ENCODE measurements at regions not wholly inside any gene's neighbourhood (a gene's known extent, or its start where the extent isn't known, plus 50 kb on each side); places are given as distances from the start of the nearest gene placed in this dataset.
"Not testable (repeated sequence)": the region's sequence is repeated elsewhere in the genome, so short reads cannot be mapped to it uniquely, and the experiment has no call there.

GRCh38 chr2:59168766-59169165, 927.6 kb upstream of the FANCL start:
- no peaks in the 10 kb centered on the region for H3K9me3 ChIP-seq (ENCODE audit: low read depth)
- peaks cover 7% of the 10 kb centered on the region; the same call in 1 of the 2 replicates for H3K27me3 ChIP-seq (replicated peaks; ENCODE audit: insufficient read depth)
- no peak overlapping the region for H3K9ac ChIP-seq
- in situ Hi-C loops (cut with MboI) = no loop called here
- no peaks in the 10 kb centered on the region for H3K79me2 ChIP-seq (ENCODE audit: insufficient read depth)
- no peak overlapping the region for H3K4me2 ChIP-seq (ENCODE audit: unreplicated experiment)
- no peak overlapping the region for H2AFZ ChIP-seq
- no peak overlapping the region for H3K4me3 ChIP-seq
- H3F3A ChIP-seq (ENCODE audit: insufficient read depth) = no peaks in the 10 kb centered on the region
- H3K4me1 ChIP-seq (ENCODE audit: insufficient read depth) = no peaks in the 10 kb centered on the region
- TF ChIP-seq EZH2phosphoT487 (IDR thresholded peaks at IDR 0.05; ENCODE audit: insufficient read depth, low read depth) (no peak), EZH2 (IDR thresholded peaks at IDR 0.05; ENCODE audit: insufficient read depth, poor library complexity, severe bottlenecking) (no peak)
- H3K36me3 ChIP-seq (ENCODE audit: low read depth) = no peaks in the 10 kb centered on the region
- 33 to 41% methylated on average over 4 of the region's 4 CpGs for WGBS, 2 experiments (ENCODE audit: low coverage in 1 of 2, low lambda C conversion rate in 2 of 2, missing lambda C conversion rate in 2 of 2)
- no peak overlapping the region for H3K27ac ChIP-seq
- H4K20me1 ChIP-seq (ENCODE audit: insufficient read depth) = no peaks in the 10 kb centered on the region
- DNase-seq = no peak
- no peaks in the 10 kb centered on the region for H3K9me2 ChIP-seq (ENCODE audit: insufficient read depth)

DNA sequence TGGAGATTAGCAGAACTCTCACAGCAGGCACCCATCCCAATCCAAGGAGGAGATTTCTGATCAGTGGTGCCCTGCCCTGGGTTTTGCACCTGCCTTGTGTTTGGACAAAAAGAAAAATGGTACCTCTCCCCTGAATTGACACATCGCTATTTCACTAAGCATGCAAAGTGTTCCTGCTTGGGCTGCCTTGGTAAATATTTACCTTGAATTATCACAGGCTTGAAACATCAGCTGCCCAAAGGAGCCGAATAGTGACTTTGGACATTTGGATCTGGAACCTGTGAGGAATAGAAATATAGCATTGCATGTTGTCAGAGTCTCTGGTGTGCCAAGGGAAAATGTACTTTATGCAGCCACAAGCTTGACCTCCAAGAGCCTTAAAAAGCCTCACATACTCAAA, 926.4 kb upstream of the FANCL start:
- Histone ChIP-seq H3K9me3 (ENCODE audit: low read depth) (no peaks in the 10 kb centered on the region), H3K9ac (no peak overlapping the region), H3K27me3 (replicated peaks; ENCODE audit: insufficient read depth) (peaks cover 7% of the 10 kb centered on the region; the same call in 1 of the 2 replicates), H3K4me1 (ENCODE audit: insufficient read depth) (no peaks in the 10 kb centered on the region), H3K36me3 (ENCODE audit: low read depth) (no peaks in the 10 kb centered on the region), H3F3A (ENCODE audit: insufficient read depth) (no peaks in the 10 kb centered on the region), H4K20me1 (ENCODE audit: insufficient read depth) (no peaks in the 10 kb centered on the region), H3K9me2 (ENCODE audit: insufficient read depth) (no peaks in the 10 kb centered on the region), H3K27ac (no peak overlapping the region), H3K4me3 (no peak overlapping the region), H2AFZ (no peak overlapping the region), H3K4me2 (ENCODE audit: unreplicated experiment) (no peak overlapping the region), H3K79me2 (ENCODE audit: insufficient read depth) (no peaks in the 10 kb centered on the region)
- in situ Hi-C loops (cut with MboI) = no loop called here
- WGBS, 2 experiments (ENCODE audit: low coverage in 1 of 2, low lambda C conversion rate in 2 of 2, missing lambda C conversion rate in 2 of 2) = 31 to 39% methylated on average over 2 of the region's 2 CpGs
- no peak for TF ChIP-seq EZH2phosphoT487 (IDR thresholded peaks at IDR 0.05; ENCODE audit: insufficient read depth, low read depth)
- no peak for TF ChIP-seq EZH2 (IDR thresholded peaks at IDR 0.05; ENCODE audit: insufficient read depth, poor library complexity, severe bottlenecking)
- no peak for DNase-seq

DNA sequence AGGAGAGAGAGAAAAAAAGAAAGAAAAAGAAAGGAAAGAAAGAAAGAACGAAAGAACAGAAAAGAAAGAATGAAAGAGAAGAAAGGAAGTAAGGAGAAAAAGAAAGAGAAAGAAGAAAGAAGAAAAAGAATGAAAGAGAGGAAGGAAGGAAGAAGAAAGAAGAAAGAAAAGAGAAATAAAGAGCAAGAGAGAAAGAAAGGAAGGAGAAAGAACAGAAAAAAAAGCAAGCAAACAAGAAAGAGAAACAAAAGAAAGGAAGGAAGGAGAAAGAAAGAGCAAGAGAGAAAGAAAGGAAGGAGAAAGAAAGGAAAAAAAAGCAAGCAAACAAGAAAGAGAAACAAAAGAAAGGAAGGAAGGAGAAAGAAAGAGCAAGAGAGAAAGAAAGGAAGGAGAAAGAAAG, 916.8 kb upstream of the FANCL start:
- 22 to 84% methylated on average over 1 of the region's 1 CpG for WGBS, 2 experiments (ENCODE audit: low coverage in 1 of 2, low lambda C conversion rate in 2 of 2, missing lambda C conversion rate in 2 of 2)

DNA sequence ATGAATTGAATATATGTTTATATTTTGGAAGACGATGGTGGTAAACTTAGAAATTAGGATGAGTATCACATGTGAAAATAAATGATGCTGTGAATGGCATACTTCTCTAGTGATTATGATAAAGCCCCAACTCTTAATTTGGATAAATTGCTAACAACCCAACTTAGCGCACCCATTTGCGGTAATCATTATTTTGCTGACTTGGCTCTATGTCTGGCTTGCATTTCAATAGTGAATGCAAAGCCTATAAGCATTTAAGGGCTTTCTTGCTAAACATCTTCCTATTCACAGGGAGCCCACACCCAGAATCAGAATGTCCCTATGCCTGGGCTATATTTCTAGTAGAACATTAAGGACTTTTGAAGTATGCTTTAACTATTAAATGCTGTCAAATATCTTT, 910.7 kb upstream of the FANCL start:
- H3K4me1 ChIP-seq (ENCODE audit: insufficient read depth) = no peaks in the 10 kb centered on the region
- H3K27ac ChIP-seq = no peak overlapping the region
- no peak for DNase-seq
- 72 to 73% methylated on average over 3 of the region's 3 CpGs for WGBS, 2 experiments (ENCODE audit: low coverage in 1 of 2, low lambda C conversion rate in 2 of 2, missing lambda C conversion rate in 2 of 2)
- H3K36me3 ChIP-seq (ENCODE audit: low read depth) = no peaks in the 10 kb centered on the region
- TF ChIP-seq EZH2 (IDR thresholded peaks at IDR 0.05; ENCODE audit: insufficient read depth, poor library complexity, severe bottlenecking) = no peak
- no peak for TF ChIP-seq EZH2phosphoT487 (IDR thresholded peaks at IDR 0.05; ENCODE audit: insufficient read depth, low read depth)
- no peak overlapping the region for H3K4me2 ChIP-seq (ENCODE audit: unreplicated experiment)
- in situ Hi-C loops (cut with MboI) = no loop called here
- no peaks in the 10 kb centered on the region for H3K9me2 ChIP-seq (ENCODE audit: insufficient read depth)
- H3K79me2 ChIP-seq (ENCODE audit: insufficient read depth) = no peaks in the 10 kb centered on the region
- H3K9me3 ChIP-seq (ENCODE audit: low read depth) = no peaks in the 10 kb centered on the region
- H3K9ac ChIP-seq = no peak overlapping the region
- H2AFZ ChIP-seq = no peak overlapping the region
- H3K4me3 ChIP-seq = no peak overlapping the region
- no peaks in the 10 kb centered on the region for H4K20me1 ChIP-seq (ENCODE audit: insufficient read depth)
- H3F3A ChIP-seq (ENCODE audit: insufficient read depth) = no peaks in the 10 kb centered on the region
- no peaks in the 10 kb centered on the region for H3K27me3 ChIP-seq (replicated peaks; ENCODE audit: insufficient read depth)

More for the DNA sequence above, 916.8 kb upstream of the FANCL start:
- H3K79me2 ChIP-seq (ENCODE audit: insufficient read depth); H3K4me2 ChIP-seq (ENCODE audit: unreplicated experiment); in situ Hi-C loops (cut with MboI); H3K27me3 ChIP-seq (replicated peaks; ENCODE audit: insufficient read depth); H3K9me2 ChIP-seq (ENCODE audit: insufficient read depth); H3F3A ChIP-seq (ENCODE audit: insufficient read depth); H4K20me1 ChIP-seq (ENCODE audit: insufficient read depth); DNase-seq; H3K36me3 ChIP-seq (ENCODE audit: low read depth); H3K27ac ChIP-seq; H3K9ac ChIP-seq; H2AFZ ChIP-seq; H3K9me3 ChIP-seq (ENCODE audit: low read depth); H3K4me3 ChIP-seq; H3K4me1 ChIP-seq (ENCODE audit: insufficient read depth): not testable (repeated sequence)

GRCh38 chr2:59150217-59150849, 909.2 kb upstream of the FANCL start:
- Histone ChIP-seq H3K79me2 (ENCODE audit: insufficient read depth) (no peaks in the 10 kb centered on the region), H2AFZ (no peak overlapping the region), H3K4me3 (no peak overlapping the region), H3K27ac (no peak overlapping the region), H4K20me1 (ENCODE audit: insufficient read depth) (no peaks in the 10 kb centered on the region), H3K4me2 (ENCODE audit: unreplicated experiment) (no peak overlapping the region), H3F3A (ENCODE audit: insufficient read depth) (no peaks in the 10 kb centered on the region), H3K4me1 (ENCODE audit: insufficient read depth) (no peaks in the 10 kb centered on the region), H3K9me3 (ENCODE audit: low read depth) (no peaks in the 10 kb centered on the region), H3K36me3 (ENCODE audit: low read depth) (no peaks in the 10 kb centered on the region), H3K9me2 (ENCODE audit: insufficient read depth) (no peaks in the 10 kb centered on the region), H3K9ac (no peak overlapping the region), H3K27me3 (replicated peaks; ENCODE audit: insufficient read depth) (no peaks in the 10 kb centered on the region)
- 0 to 5% methylated on average over 1 of the region's 1 CpG for WGBS, 2 experiments (ENCODE audit: low coverage in 1 of 2, low lambda C conversion rate in 2 of 2, missing lambda C conversion rate in 2 of 2)
- no peak for DNase-seq
- TF ChIP-seq EZH2 (IDR thresholded peaks at IDR 0.05; ENCODE audit: insufficient read depth, poor library complexity, severe bottlenecking) = no peak
- TF ChIP-seq EZH2phosphoT487 (IDR thresholded peaks at IDR 0.05; ENCODE audit: insufficient read depth, low read depth) = no peak
- in situ Hi-C loops (cut with MboI) = no loop called here

Measured in GM23248 (cell line).